Fibroblast of lung (primary cell): ENCODE measurements at regions not wholly inside any gene's neighbourhood (a gene's known extent, or its start where the extent isn't known, plus 50 kb on each side); places are given as distances from the start of the nearest gene placed in this dataset.

Source experiments
- CTCF ChIP-seq, 2 donors: IDR thresholded peaks in 1 of 2; conservative IDR thresholded peaks in 1 of 2; 1 replicate in 1 of 2; 2 replicates in 1 of 2; pipeline ENCODE4 v1.5.1; 2011 to 2012; ENCODE audit warnings: low read length in 2 of 2, control low read depth in 1 of 2, inconsistent platforms in 1 of 2, low read depth in 1 of 2, mild to moderate bottlenecking in 1 of 2
- EZH2 ChIP-seq: IDR thresholded peaks from 2 replicates; pipeline ENCODE4 v1.5.1; 2012; ENCODE audit warnings: low read length, control low read depth, mild to moderate bottlenecking; ENCODE audit errors: missing control alignments

- no peak for TF ChIP-seq EZH2
- TF ChIP-seq CTCF (conservative IDR thresholded peaks at IDR 0.05 in 1 of 2, IDR thresholded peaks at IDR 0.05 in 1 of 2; ENCODE audit: low read depth in 1 of 2, low read length in 2 of 2), result no peak
These were observed 52.1 kb upstream of the GHITM start for GRCh38 chr10:84087202-84087601.
